ENCODE measurements at regions not wholly inside any gene's neighbourhood (a gene's known extent, or its start where the extent isn't known, plus 50 kb on each side); places are given as distances from the start of the nearest gene placed in this dataset.

DNA sequence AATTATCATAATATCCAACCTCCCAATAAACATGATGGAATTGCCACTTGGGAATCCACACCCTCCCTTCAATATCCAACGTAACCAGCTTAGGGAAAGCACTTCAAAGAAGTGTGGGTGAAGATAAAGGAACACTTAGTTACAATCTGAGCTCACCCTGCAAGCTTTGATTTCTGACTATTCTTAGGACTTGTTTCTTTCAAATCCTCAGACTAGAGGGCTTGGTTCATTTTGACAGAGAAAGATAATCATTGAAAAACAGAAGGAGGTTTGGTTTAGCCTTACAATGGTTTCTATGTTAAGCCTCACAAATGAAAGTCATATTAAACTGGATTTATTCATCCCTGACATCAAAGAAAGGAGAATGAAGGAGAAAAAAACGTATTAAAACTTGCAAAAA, 57.9 kb upstream of the SYT13 start:
- TF ChIP-seq EZH2 (IDR thresholded peaks at IDR 0.05; ENCODE audit: insufficient read depth, poor library complexity, severe bottlenecking) (no peak), EZH2phosphoT487 (IDR thresholded peaks at IDR 0.05; ENCODE audit: insufficient read depth, low read depth) (no peak)

Data from GM23248 (cell line).